HG03103 (cell line): ENCODE measurements at regions not wholly inside any gene's neighbourhood (a gene's known extent, or its start where the extent isn't known, plus 50 kb on each side); places are given as distances from the start of the nearest gene placed in this dataset.
"Not testable (repeated sequence)": the region's sequence is repeated elsewhere in the genome, so short reads cannot be mapped to it uniquely, and the experiment has no call there.

Experiments
- ATAC-seq: cut with Tn5 transposase; IDR thresholded peaks from one replicate; pipeline ENCODE4 v1.9.1; 2021; ENCODE audit warnings: low read depth; ENCODE audit not compliant: unreplicated experiment

DNA sequence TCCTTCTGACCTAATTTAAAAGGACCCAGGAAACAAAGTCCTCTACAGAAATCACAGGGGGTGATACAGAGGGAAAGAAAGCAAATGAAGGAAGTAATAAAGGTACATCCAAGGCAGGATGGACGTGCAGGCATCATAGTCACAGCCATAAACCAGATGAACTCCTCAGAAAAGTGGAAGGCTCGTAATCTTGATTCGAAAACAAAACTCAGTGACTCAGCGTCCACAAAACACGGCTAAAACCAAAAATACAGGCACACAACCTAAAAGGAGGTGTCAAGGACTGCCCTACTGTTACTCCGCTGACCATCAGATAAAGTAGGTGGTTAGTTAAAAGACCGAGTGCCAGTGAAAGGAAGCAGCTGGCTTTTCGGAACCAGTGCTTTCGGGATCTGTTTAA is 81.5 kb downstream of the TRIM69 start:
- ATAC-seq = not testable (repeated sequence)

DNA sequence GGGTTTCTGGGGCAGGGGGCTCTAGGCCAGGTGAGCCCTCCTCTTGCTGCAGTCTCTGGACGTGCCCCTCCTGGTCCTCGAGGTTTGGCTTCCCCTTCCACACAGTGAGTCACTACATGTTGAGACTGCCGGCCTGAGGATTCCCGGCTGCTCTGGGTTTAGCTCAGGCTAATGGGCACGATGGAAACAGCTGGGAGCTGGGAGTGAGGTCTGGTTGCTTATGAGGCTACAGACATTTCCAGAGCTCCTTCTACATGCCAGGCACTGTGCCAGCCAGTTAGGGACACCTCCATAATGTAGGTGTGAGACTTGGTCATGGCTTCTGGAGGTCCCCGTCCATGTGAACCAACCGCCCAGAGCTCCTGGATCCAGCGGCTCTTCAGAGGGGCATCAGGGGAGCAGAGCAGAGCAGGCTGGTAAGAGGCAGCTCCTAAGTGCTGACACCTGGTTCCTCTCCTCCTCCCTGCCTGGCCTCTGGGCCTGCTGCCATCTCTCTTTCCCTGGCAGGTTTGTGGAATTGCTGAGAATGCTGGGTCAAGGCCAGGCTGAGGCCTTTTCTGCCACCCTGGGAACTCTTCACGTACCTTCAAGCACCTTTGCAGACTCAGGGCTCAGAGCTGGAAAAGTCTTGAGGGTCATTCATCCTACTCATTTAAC is 83.1 kb downstream of the TRIM69 start:
- not testable (repeated sequence) for ATAC-seq

DNA sequence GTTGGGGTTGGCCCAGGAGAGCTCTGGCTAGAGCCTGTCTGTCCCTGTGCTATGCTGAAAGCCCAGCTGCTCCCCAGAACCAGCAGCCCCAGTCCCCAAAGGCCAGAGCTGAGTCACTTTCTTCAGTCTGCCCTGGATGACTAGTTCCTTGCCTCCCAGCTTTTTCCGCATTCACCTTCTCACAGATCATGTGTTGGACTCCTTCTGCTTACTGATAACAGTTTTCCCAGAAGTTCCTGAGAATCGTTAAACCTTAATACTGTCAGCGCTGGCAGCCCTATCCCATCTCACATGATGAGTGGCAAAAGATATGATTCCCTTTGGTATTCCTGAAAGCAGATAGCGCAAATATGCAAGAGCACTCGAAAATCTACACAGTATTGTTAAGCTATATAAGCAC is 84.2 kb downstream of the TRIM69 start:
- ATAC-seq = not testable (repeated sequence)

DNA sequence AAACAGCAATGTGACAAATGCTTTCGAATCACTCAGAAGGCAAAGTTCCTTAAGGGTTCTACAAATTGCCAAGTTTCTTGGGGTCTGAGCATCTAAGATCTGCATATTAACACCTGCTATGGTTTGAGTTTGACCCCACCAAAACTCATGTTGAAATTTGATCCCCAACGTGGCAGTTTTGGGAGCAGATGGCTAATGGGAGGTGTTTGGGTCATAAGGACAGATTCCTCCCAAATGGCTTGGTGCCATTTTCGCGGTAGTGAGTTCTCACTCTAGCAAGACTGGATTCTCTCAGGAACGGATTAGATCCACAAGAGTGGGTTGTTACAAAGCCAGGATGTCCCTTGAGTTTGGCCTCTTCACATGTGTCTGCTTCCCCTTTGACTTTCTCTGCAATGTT is 84.6 kb downstream of the TRIM69 start:
- ATAC-seq = not testable (repeated sequence)

DNA sequence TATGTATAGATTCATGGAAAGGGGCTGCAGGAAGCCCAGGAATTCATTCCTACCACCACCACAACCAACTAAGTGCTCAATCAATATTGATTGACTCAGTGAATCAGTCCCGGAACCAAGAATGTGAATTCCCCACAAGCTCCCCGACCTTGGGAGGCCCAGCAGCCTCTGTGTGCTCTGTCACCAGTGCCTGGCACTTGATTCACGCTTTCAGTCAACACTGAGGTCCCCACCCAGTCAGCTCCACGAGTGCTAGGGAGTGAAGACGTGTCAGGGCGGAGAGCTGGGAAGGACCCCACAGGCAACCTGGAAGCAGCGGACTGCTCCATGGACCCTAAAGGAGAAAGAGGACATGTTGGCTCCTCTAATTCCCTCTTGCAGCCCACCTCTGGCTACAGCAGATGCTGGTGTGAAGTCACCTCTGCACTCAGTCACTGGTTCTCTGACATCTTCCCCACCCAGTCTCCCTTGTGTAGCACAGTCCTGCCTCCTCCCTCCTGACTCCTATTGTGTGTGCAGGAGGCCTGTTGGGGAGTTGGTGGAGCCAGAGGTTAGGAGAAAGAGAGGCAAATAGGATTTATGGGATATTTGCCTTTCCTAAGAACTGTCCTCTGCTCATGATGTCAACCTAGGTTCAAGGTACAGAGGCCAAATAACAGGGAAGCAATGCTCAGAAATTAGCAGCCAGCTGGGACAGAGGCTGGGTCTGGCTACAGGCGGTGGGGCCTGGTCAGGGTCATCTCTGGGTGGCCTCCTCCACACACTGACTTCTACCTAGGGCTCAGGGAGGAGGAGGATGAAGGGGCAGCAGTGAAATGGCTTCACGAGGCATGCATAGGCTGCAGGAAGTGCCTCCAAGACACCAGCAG is 88.2 kb downstream of the TRIM69 start:
- ATAC-seq = not testable (repeated sequence)

DNA sequence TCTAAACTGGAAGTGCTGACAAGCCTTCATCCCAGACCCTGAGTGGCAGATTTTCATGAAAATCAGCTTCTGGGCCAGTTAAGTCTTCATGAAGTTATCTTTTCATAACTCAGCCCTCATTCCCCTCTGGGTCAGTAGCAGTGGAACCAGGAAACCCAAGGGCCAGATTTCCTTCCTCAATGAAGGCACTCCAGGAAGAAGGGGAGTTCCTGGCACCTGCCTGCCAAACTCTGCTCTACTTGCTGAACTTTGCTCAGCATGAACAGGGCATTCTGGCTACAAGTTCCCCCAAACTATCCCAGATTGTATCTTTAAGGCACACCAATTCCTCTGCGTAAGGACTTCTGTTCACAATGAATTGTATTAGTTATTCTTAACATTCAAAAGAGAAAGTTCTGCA is 90.3 kb downstream of the TRIM69 start:
- ATAC-seq = not testable (repeated sequence)

DNA sequence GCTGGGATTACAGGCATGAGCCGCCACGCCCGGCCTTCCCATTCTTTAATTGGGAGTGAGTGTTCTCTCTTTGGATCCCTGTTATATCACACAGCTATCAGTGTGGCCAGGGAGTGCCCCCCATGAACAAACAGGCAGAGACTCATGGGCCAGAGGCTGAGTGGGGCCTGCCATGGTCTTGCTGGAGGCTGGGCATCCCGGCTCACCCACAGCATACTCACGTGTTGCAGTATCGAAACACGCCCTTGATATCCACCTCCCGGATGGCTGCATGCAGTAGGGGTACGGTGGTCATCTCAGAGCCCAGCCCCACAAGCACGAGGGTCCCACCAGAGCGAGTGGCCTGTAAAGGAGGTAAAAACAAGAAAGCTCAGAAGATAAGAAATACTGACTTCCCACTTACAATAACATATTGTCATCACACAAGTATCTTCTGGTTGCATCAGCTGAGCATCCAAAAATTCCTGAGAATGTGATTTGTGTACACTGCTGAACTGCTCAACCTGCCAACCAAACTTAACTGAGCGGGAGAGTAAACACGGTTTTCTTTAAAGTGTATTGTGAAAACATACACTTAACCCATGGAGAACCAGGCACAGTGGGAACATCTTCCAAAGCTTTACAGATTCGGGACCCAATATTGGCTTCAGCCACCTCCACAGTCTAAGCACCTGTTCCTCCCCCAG is 92.0 kb downstream of the TRIM69 start:
- ATAC-seq = not testable (repeated sequence)

DNA sequence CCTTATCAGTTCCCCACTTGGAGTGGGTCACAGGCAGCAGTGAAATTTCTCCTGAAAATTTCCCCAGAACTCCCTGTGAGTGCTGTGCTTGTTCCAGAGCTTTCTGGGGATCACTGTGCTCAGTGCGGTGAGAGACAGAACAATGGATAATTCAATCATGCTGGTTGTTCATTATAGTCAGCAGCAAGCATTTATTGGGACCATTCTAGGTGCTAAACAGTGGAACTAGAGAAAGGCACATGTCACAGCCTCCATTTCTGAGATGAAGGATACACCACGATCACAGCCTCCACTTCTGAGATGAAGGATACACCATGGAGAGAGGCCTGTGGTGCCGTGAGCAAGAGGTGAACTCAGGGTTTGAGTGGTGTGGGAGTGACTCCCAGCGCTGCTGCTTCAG is 92.8 kb downstream of the TRIM69 start:
- not testable (repeated sequence) for ATAC-seq

DNA sequence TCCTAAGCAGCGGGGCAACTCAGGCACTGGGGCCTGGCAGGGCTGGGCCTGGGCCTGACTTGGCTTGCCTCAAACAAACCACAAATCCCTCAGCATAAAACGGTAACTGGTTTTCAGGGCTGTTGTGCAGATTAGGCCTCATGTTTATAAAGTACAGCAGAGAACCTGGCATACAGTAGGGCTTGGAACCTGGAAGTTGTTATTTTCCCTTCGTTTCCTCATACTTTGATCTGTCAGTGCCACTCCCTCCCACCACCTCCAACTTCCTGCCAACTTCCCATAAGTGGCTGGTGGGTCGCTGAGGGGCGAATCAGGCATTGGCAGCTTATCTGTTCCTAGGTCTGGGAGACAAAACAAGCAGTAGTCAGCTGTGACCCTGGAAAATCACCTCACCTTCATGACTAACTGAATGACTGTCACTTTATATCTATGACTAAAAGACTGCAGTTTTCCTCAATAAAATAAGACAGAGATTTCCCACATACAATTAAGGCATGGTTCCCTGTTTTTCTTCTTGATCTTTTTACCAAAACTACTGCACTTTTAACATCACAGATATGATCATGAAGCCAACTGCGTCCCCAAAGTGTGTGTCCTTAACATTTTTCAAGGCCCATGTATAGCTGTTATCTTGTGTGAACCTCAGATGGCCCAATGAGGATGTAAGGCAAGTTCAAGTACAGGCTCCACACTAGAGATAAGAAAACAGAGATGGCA is 94.5 kb downstream of the TRIM69 start:
- ATAC-seq = not testable (repeated sequence)

DNA sequence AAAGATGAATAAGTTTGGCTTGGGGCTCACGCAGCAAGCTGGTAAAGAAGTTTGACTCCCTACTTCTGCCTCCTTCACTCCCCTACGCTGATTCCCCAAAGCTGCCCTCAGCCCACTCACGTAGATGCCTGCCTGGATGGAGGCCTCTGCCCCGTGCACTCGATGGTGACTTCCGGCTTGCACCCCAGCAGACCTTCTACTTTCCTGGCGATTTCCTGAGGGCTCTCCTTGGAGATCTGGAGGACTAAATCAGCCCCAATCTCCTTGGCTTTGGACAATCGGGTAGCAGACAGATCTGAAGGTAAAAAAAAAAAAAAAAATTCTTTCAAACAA is 95.0 kb downstream of the TRIM69 start:
- not testable (repeated sequence) for ATAC-seq

DNA sequence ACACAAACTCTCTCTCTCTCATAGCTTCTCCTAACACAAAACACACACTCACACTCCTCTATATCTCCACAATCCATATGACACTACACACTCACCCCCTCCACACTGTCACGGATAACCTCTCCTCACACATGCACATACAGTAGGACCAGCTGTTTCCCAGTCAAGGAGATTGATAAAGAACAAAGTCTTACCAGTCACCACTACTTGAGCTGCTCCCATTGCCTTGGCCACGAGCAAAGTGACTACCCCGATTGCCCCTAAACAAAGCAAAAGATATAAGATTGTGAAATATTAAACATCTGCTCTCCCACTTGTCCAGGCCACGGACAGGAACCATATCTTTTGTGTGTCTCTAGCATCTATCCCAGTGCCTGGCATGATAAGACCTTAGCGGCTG is 95.8 kb downstream of the TRIM69 start:
- ATAC-seq = not testable (repeated sequence)

DNA sequence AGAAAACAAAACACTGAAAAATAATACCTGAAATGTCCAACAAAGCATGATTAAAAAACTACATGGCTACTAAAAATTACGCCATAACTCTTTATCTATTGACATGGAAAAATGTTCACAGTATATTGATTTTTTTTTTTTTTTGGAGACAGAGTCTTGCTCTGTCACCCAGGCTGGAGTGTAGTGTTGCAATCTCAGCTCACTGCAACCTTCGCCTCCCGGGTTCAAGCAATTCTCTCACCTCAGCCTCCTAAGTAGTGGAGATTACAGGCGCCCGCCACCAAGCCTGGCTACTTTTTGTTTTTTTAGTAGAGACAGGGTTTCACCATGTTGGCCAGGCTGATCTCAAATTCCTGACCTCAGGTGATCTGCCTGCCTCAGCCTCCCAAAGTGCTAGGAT is 96.8 kb downstream of the TRIM69 start:
- not testable (repeated sequence) for ATAC-seq

DNA sequence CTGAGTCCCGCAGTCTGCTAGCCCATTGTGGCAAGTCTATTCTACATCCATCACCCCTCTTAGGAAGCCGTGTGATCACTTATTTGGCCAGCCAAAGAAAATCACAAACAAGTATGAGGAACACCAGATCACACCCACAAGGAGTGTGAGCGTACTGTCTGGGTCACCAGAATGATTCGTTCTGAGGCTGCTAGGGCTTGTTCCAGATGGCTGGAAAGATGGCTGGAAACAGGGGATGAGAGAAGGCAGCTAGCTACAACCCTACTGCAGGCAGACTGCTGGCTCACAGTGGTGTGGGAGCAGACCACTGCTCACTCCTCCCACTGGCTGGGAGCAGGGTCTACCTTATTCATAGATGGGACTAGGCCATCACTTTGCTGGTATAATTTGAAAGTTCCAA is 97.4 kb downstream of the TRIM69 start:
- not testable (repeated sequence) for ATAC-seq

DNA sequence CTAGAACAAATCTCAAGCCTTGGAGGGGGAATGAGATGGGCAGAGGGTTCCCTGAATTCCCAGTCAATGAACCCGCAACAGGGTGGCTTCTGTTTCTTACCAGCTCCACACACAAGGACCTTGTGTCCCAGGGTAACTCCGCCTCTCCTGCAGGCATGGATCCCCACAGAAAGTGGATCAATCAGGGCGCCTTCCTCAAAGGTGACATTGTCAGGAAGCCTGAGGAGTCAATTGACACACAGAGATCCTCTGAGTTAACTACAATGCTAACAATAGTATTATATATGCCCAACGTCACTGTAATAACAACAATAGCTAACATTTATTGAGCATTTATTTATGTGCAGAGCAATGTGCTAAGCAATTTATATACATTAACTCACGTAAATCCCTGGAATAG is 98.8 kb downstream of the TRIM69 start:
- not testable (repeated sequence) for ATAC-seq

DNA sequence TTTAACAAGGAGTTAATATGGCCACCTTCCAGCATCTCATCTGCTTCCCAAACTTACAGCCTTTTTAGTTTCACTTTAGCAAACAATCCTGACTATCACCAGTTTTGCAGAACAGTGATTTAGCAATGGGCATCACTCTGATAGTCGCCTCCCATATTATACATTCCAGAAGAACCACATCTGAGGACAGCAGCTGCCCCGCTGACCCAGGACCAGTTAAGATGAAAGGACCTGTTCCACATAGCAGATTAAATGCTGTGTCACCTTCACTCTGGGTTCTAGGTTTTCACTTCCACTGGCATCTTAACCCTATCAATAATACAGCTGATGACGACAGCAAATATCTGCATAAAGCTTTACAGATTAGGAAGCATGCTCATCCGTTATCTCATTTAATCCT is 99.8 kb downstream of the TRIM69 start:
- no peak for ATAC-seq

DNA sequence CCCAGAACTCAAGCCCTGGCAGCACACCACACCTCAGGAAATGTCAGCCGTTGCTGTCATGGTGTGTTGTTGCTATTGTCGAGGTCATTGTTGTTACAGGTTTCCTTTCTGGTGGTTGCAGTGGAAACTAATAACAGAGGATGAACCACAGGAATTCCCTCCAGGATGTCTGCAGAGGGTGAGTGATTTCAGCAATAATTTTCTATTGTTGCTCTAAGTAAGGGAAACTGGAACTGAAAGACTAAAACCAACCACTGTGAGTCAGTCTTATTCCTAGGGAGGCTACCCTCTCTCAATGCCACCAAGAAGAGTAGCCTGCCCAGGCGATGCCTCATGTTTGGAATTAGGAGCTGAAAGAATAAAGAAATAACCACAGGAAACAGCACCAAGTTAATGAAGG is 102.6 kb downstream of the TRIM69 start:
- not testable (repeated sequence) for ATAC-seq

DNA sequence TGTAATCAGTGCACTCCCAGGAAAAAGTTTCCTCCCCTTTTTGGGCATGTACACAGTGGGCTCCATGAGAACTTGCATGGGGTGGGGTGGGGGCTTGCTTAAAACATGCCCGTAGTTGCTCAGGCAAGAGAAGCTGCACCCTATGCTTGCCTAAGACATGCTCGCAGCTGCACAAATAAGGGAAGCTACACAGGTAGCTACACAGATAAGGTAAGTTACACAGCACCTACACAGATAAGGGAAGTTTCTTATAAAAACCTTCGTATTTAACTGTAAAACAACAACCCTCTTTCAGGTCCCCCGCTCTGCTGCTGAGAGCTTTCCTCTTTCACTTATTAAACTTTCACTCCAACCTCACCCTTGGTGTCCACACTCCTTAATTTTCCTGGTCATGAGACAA is 105.4 kb downstream of the TRIM69 start:
- ATAC-seq = not testable (repeated sequence)

DNA sequence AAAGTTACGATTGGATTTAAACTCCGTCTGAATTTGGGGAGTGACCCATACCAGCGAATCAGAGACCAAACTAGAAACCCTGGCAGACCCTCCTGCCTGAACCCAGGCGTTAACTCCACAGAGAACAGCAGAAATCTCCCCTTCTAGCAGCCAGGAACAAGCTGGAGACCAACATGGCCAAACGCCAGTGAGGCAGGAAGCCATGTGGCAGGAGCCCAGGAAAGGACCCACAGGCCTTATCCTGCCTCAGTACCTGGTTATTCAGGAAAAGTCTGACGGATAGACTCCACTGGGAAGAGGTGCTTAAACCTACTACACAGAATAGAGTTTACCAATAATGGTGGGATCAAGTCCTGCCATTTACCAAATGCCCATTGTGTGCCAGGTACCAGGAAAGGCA is 106.6 kb downstream of the TRIM69 start:
- not testable (repeated sequence) for ATAC-seq

DNA sequence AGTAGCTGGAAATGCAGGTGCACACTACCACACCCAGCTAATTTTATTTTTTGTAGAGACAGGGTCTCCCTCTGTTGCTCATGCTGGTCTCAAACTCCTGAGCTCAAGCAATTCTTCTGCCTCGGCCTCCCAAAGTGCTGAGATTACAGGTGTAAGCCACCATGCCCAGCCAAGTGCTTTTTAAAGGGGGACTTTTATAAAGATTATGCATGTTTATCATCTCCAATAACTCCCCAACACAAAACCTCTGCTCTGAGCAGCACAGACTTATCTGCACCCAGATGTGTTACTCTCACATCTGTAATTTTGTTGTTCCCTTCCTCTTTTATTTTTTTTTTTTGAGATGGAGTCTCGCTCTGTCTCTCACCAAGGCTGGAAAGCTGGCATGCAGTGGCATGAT is 108.6 kb downstream of the TRIM69 start:
- not testable (repeated sequence) for ATAC-seq

DNA sequence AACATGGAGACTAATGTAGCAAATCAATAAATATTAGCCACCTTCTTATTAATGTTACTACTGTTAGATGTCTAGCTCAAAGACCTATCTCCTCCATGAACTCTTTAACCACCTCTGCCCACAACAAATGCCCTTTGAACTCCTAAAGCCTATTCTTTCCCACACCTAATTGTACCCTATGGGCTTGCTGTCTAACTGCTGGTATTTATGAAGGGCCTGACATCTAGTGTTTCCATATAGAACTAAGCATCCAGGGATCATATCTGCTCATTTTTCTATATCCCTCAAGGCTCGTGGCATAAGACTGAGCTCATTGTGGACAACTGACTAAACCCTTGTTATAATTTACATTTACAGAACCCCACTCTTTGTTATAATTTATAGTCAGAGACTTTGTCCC is 109.8 kb downstream of the TRIM69 start:
- not testable (repeated sequence) for ATAC-seq

DNA sequence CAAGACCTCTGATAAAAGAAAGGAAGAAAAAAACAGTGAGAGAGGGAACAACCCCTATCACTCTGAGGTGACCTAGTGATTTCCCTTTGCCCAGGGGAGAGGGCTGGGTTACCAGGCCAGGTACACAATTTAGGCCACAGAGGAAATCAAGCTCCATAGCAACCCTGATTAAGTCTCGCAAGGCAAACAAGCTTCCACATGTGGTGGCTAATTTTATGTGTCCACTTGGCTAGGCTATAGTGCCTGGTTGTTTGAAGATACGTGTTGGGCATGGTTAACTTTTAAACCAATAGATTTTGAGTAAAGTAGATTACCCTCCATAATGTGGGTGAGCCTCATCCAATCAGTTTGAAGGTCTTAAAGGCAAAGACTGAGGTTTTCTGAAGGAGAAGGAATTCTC is 108.9 kb upstream of the TERB2 start:
- ATAC-seq = not testable (repeated sequence)
